HEK293 (cell line): ENCODE measurements at regions not wholly inside any gene's neighbourhood (a gene's known extent, or its start where the extent isn't known, plus 50 kb on each side); places are given as distances from the start of the nearest gene placed in this dataset.

Source experiments
- CTCF ChIA-PET: fragments of 350-600 bp; formaldehyde crosslinking; extraction: SDS; loops from one replicate; lab custom pipeline; 2021; ENCODE audit warnings: antibody characterized with exemption; lab: Yijun Ruan, JAX
- POLR2A ChIA-PET: fragments of 300-600 bp; formaldehyde crosslinking; extraction: SDS; loops from one replicate; lab custom pipeline; 2020; ENCODE audit warnings: antibody characterized with exemption, inconsistent platforms; lab: Yijun Ruan, JAX
- H3K27ac ChIP-seq: fragments of 200-500 bp; sonication (Bioruptor generic); 2 replicates; pipeline ENCODE4 v1.5.1; 2014; ENCODE audit warnings: low read depth, low read length, control low read depth, inconsistent platforms; ENCODE audit errors: extremely low read depth
- H3K36me3 ChIP-seq, 2 experiments: fragments of 200-500 bp in 1 of 2; sonication (Bioruptor generic) in 1 of 2; 1 replicate in 1 of 2; 2 replicates in 1 of 2; pipeline ENCODE4 v1.5.1; 2014 to 2017; ENCODE audit warnings: inconsistent platforms in 2 of 2, low read length in 2 of 2; ENCODE audit not compliant: control insufficient read depth in 2 of 2, insufficient read depth in 1 of 2
- H3K4me1 ChIP-seq: fragments of 200-500 bp; sonication (Bioruptor generic); 2 replicates; pipeline ENCODE4 v1.5.1; 2014; ENCODE audit warnings: mild to moderate bottlenecking, low read length, inconsistent platforms; ENCODE audit not compliant: control insufficient read depth, insufficient read depth
- H3K4me3 ChIP-seq: 2 replicates; pipeline ENCODE4 v1.5.1; 2011; ENCODE audit warnings: low read depth, mild to moderate bottlenecking, control low read depth, low read length, moderate library complexity
- H3K9me3 ChIP-seq: fragments of 200-500 bp; sonication (Bioruptor generic); 2 replicates; pipeline ENCODE4 v1.5.1; 2014; ENCODE audit warnings: low read depth, low read length, inconsistent platforms; ENCODE audit not compliant: control insufficient read depth, insufficient read depth
- GFI1B ChIP-seq: fragments of 450-650 bp; formaldehyde crosslinking; IDR thresholded peaks from 2 replicates; pipeline ENCODE4 v1.5.1; 2016; ENCODE audit warnings: missing biosample characterization, missing genetic modification characterization
- HOXC10 ChIP-seq: sonication (generic); formaldehyde crosslinking; IDR thresholded peaks from 2 replicates; pipeline ENCODE4 v1.8.1; 2023; ENCODE audit warnings: mild to moderate bottlenecking, missing genetic modification reagents
- KLF16 ChIP-seq: fragments of 450-650 bp; formaldehyde crosslinking; IDR thresholded peaks from 2 replicates; pipeline ENCODE4 v1.5.1; 2017; ENCODE audit warnings: missing biosample characterization, missing genetic modification characterization
- ZBTB48 ChIP-seq: fragments of 450-650 bp; formaldehyde crosslinking; IDR thresholded peaks from 2 replicates; pipeline ENCODE4 v1.5.1; 2016; ENCODE audit warnings: missing biosample characterization, missing genetic modification characterization
- ZNF133 ChIP-seq: fragments of 450-650 bp; formaldehyde crosslinking; IDR thresholded peaks from 2 replicates; pipeline ENCODE4 v1.5.1; 2016; ENCODE audit warnings: missing biosample characterization, missing genetic modification characterization
- ZNF223 ChIP-seq: fragments of 450-650 bp; formaldehyde crosslinking; IDR thresholded peaks from 2 replicates; pipeline ENCODE4 v1.5.1; 2016; ENCODE audit warnings: missing biosample characterization, missing genetic modification characterization
- ZNF366 ChIP-seq: fragments of 450-650 bp; formaldehyde crosslinking; conservative IDR thresholded peaks from 2 replicates; pipeline ENCODE4 v1.5.1; 2016; ENCODE audit warnings: missing biosample characterization, missing genetic modification characterization
- ZNF48 ChIP-seq: fragments of 450-650 bp; formaldehyde crosslinking; IDR thresholded peaks from 2 replicates; pipeline ENCODE4 v1.5.1; 2016; ENCODE audit warnings: missing biosample characterization, missing genetic modification characterization
- ZNF529 ChIP-seq: fragments of 450-650 bp; formaldehyde crosslinking; IDR thresholded peaks from 2 replicates; pipeline ENCODE4 v1.5.1; 2017; ENCODE audit warnings: missing genetic modification characterization, missing biosample characterization; ENCODE audit not compliant: insufficient replicate concordance
- ZNF621 ChIP-seq: fragments of 450-650 bp; formaldehyde crosslinking; IDR thresholded peaks from 2 replicates; pipeline ENCODE4 v1.5.1; 2017; ENCODE audit warnings: missing biosample characterization, missing genetic modification characterization
- ZNF624 ChIP-seq: fragments of 450-650 bp; formaldehyde crosslinking; IDR thresholded peaks from 2 replicates; pipeline ENCODE4 v1.5.1; 2017; ENCODE audit warnings: missing biosample characterization, missing genetic modification characterization
- ZNF654 ChIP-seq: fragments of 450-650 bp; formaldehyde crosslinking; IDR thresholded peaks from 2 replicates; pipeline ENCODE4 v1.5.1; 2016; ENCODE audit warnings: low read depth, missing biosample characterization, missing genetic modification characterization
- TF ChIP-seq, protein P1 (sequence below): fragments of 450-650 bp; IDR thresholded peaks from 2 replicates; pipeline ENCODE4 v1.5.1; 2018; ENCODE audit warnings: missing biosample characterization, mild to moderate bottlenecking, missing genetic modification characterization
- TF ChIP-seq, protein P2 (sequence below): fragments of 450-650 bp; formaldehyde crosslinking; IDR thresholded peaks from 2 replicates; pipeline ENCODE4; 2016; ENCODE audit warnings: missing biosample characterization, missing genetic modification characterization
- TF ChIP-seq, protein P3 (sequence below): fragments of 450-650 bp; formaldehyde crosslinking; IDR thresholded peaks from 2 replicates; pipeline ENCODE4 v1.5.1; 2016; ENCODE audit warnings: missing biosample characterization, missing genetic modification characterization
- TF ChIP-seq, protein P4 (sequence below): fragments of 450-650 bp; formaldehyde crosslinking; IDR thresholded peaks from 2 replicates; pipeline ENCODE4 v1.5.1; 2016; ENCODE audit warnings: missing biosample characterization, missing genetic modification characterization
- TF ChIP-seq, protein P5 (sequence below): fragments of 450-650 bp; formaldehyde crosslinking; conservative IDR thresholded peaks from 2 replicates; pipeline ENCODE4 v1.5.1; 2016; ENCODE audit warnings: low read depth, missing biosample characterization, missing genetic modification characterization
- TF ChIP-seq, protein P6 (sequence below): fragments of 450-650 bp; formaldehyde crosslinking; IDR thresholded peaks from 2 replicates; pipeline ENCODE4 v1.5.1; 2016; ENCODE audit warnings: missing biosample characterization, missing genetic modification characterization

DNA sequence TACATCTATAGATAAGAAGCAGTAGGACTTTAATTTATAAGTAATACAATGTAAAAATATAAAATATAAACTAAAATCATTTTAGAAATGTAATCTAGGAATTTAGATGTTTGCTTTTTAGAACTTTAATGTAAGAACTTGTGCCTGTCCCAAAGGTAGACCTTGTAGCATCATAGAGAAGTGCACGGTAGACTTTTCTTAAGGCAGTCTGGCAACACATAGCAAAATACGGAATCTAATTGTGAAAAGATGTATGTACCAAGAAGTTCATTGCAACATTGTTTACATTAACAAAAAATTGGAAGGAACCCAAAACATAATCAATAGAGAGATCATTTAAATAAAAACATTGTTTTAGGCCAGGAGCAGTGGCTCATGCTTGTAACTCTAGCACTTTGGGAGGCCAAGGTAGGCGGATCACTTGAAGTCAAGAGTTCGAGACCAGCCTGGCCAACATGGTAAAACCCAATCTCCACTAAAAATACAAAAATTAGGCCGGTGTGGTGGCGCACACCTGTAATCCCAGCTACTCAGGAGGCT, 84.6 kb upstream of the SMIM15 start:
- no peak for TF ChIP-seq ZNF366
- CTCF ChIA-PET, result no interaction called here
- Histone ChIP-seq H3K9me3 (no peaks in the 10 kb centered on the region), H3K27ac (no peak overlapping the region), H3K4me1 (0 out of 2 replicates have a peak, but pooled peaks cover 3% of the 10 kb centered on the region), H3K4me3 (no peak overlapping the region), H3K36me3 (no peaks in the 10 kb centered on the region)
- POLR2A ChIA-PET, result no interaction called here

DNA sequence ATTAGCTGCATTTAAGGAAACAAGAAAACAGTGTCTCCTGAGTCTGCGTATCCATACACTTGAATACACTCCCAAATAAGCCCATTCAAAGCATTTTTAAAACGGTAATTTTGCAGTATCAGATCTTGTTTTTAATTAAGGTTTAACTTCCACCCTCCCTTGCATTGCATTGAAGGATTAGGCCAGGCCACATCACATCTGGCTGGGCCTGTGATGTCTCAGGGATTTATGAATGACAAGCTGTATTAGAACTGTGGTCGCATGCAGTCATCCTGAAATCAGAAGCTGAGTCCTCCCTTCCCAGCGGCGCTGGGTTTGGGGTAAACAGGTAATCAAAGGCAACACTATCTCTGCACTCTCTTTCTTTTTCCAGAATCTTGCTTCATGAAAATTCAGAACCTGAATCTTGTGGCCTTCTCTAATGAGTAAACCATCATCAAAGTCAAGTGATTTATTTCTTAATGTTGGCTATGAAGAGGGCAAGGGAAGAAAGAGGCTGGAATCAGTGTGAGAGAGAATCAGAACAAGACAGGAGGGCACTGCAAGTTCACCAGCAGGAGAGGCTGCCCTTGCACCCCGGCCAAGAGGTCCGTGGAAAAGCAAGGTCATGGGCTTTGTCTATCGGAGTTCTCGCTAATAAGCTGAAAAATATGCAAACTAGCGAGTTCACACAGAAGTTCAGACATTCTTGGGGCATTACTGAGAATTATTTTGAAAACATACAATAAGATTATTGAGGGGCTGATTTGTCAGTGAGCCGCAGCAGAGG, 80.0 kb upstream of the ZSWIM6 start:
- Histone ChIP-seq H3K4me3 (no peak overlapping the region), H3K4me1 (no peaks in the 10 kb centered on the region), H3K27ac (no peak overlapping the region), H3K9me3 (no peaks in the 10 kb centered on the region), H3K36me3 (no peaks in the 10 kb centered on the region)
- TF ChIP-seq ZNF624 (no peak), ZNF133 (tag by site-specific recombination) (no peak), ZNF529 (no peak)
- TF ChIP-seq, protein P1, sequence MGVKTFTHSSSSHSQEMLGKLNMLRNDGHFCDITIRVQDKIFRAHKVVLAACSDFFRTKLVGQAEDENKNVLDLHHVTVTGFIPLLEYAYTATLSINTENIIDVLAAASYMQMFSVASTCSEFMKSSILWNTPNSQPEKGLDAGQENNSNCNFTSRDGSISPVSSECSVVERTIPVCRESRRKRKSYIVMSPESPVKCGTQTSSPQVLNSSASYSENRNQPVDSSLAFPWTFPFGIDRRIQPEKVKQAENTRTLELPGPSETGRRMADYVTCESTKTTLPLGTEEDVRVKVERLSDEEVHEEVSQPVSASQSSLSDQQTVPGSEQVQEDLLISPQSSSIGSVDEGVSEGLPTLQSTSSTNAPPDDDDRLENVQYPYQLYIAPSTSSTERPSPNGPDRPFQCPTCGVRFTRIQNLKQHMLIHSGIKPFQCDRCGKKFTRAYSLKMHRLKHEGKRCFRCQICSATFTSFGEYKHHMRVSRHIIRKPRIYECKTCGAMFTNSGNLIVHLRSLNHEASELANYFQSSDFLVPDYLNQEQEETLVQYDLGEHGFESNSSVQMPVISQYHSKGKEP (tag by site-specific recombination), result no peak
- TF ChIP-seq, protein P2, sequence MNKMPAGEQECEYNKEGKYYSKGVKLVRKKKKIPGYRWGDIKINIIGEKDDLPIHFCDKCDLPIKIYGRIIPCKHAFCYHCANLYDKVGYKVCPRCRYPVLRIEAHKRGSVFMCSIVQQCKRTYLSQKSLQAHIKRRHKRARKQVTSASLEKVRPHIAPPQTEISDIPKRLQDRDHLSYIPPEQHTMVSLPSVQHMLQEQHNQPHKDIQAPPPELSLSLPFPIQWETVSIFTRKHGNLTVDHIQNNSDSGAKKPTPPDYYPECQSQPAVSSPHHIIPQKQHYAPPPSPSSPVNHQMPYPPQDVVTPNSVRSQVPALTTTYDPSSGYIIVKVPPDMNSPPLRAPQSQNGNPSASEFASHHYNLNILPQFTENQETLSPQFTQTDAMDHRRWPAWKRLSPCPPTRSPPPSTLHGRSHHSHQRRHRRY (tag by site-specific recombination), result no peak
- TF ChIP-seq, protein P3, sequence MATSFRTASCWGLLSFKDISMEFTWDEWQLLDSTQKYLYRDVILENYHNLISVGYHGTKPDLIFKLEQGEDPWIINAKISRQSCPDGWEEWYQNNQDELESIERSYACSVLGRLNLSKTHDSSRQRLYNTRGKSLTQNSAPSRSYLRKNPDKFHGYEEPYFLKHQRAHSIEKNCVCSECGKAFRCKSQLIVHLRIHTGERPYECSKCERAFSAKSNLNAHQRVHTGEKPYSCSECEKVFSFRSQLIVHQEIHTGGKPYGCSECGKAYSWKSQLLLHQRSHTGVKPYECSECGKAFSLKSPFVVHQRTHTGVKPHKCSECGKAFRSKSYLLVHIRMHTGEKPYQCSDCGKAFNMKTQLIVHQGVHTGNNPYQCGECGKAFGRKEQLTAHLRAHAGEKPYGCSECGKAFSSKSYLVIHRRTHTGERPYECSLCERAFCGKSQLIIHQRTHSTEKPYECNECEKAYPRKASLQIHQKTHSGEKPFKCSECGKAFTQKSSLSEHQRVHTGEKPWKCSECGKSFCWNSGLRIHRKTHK (tag by site-specific recombination), result no peak
- POLR2A ChIA-PET, result no interaction called here
- CTCF ChIA-PET, result no interaction called here

DNA sequence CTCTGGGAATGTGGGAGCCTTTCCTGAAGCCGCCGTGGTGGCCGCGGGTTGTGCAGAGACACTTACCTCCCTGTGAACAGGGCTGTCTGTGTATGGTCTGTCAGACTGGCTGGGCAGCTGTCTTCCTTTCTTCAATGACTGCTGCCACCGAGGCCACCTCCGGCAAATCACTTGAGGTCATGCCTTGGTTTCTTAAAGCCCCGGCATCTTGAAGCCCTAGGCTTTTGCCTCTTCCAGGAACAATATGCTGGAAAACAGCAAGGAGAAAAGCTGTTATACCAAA, 79.5 kb upstream of the ZSWIM6 start:
- ChIA-PET CTCF (interaction anchor here (1.6 kb wide), 1 partner anchor 28 kb away, joined by 5 read pairs; no protein-coding TSS in a partner anchor), POLR2A (no interaction called here)
- no peak overlapping the region for H3K4me3 ChIP-seq
- H3K36me3 ChIP-seq, result no peaks in the 10 kb centered on the region
- no peaks in the 10 kb centered on the region for H3K4me1 ChIP-seq
- H3K27ac ChIP-seq, result no peak overlapping the region
- H3K9me3 ChIP-seq, result no peaks in the 10 kb centered on the region
- TF ChIP-seq ZNF48 (tag by site-specific recombination) (no peak), GFI1B (tag by site-specific recombination) (no peak), ZNF654 (tag by site-specific recombination) (no peak), HOXC10 (no peak), ZNF223 (tag by site-specific recombination) (no peak), ZBTB48 (no peak), ZNF621 (tag by site-specific recombination) (no peak), KLF16 (no peak)
- TF ChIP-seq, protein P4, sequence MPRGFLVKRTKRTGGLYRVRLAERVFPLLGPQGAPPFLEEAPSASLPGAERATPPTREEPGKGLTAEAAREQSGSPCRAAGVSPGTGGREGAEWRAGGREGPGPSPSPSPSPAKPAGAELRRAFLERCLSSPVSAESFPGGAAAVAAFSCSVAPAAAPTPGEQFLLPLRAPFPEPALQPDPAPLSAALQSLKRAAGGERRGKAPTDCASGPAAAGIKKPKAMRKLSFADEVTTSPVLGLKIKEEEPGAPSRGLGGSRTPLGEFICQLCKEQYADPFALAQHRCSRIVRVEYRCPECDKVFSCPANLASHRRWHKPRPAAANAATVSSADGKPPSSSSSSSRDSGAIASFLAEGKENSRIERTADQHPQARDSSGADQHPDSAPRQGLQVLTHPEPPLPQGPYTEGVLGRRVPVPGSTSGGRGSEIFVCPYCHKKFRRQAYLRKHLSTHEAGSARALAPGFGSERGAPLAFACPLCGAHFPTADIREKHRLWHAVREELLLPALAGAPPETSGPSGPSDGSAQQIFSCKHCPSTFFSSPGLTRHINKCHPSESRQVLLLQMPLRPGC (tag by site-specific recombination), result no peak
- TF ChIP-seq, protein P5, sequence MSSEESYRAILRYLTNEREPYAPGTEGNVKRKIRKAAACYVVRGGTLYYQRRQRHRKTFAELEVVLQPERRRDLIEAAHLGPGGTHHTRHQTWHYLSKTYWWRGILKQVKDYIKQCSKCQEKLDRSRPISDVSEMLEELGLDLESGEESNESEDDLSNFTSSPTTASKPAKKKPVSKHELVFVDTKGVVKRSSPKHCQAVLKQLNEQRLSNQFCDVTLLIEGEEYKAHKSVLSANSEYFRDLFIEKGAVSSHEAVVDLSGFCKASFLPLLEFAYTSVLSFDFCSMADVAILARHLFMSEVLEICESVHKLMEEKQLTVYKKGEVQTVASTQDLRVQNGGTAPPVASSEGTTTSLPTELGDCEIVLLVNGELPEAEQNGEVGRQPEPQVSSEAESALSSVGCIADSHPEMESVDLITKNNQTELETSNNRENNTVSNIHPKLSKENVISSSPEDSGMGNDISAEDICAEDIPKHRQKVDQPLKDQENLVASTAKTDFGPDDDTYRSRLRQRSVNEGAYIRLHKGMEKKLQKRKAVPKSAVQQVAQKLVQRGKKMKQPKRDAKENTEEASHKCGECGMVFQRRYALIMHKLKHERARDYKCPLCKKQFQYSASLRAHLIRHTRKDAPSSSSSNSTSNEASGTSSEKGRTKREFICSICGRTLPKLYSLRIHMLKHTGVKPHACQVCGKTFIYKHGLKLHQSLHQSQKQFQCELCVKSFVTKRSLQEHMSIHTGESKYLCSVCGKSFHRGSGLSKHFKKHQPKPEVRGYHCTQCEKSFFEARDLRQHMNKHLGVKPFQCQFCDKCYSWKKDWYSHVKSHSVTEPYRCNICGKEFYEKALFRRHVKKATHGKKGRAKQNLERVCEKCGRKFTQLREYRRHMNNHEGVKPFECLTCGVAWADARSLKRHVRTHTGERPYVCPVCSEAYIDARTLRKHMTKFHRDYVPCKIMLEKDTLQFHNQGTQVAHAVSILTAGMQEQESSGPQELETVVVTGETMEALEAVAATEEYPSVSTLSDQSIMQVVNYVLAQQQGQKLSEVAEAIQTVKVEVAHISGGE (tag by site-specific recombination), result no peak
- TF ChIP-seq, protein P6, sequence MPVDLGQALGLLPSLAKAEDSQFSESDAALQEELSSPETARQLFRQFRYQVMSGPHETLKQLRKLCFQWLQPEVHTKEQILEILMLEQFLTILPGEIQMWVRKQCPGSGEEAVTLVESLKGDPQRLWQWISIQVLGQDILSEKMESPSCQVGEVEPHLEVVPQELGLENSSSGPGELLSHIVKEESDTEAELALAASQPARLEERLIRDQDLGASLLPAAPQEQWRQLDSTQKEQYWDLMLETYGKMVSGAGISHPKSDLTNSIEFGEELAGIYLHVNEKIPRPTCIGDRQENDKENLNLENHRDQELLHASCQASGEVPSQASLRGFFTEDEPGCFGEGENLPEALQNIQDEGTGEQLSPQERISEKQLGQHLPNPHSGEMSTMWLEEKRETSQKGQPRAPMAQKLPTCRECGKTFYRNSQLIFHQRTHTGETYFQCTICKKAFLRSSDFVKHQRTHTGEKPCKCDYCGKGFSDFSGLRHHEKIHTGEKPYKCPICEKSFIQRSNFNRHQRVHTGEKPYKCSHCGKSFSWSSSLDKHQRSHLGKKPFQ, result no peak
- TF ChIP-seq, all 188 proteins: peak for 0
